GM21576 (cell line): ENCODE measurements at regions not wholly inside any gene's neighbourhood (a gene's known extent, or its start where the extent isn't known, plus 50 kb on each side); places are given as distances from the start of the nearest gene placed in this dataset.

Experiments used
- ATAC-seq: cut with Tn5 transposase; IDR thresholded peaks from one replicate; pipeline ENCODE4 v1.9.1; 2021; ENCODE audit warnings: mild to moderate bottlenecking, moderate library complexity; ENCODE audit not compliant: unreplicated experiment

GRCh38 chr13:80604098-80604497, 263.2 kb upstream of the SPRY2 start:
- no peak for ATAC-seq

GRCh38 chr13:80603351-80603750, 262.4 kb upstream of the SPRY2 start:
- ATAC-seq: no peak

DNA sequence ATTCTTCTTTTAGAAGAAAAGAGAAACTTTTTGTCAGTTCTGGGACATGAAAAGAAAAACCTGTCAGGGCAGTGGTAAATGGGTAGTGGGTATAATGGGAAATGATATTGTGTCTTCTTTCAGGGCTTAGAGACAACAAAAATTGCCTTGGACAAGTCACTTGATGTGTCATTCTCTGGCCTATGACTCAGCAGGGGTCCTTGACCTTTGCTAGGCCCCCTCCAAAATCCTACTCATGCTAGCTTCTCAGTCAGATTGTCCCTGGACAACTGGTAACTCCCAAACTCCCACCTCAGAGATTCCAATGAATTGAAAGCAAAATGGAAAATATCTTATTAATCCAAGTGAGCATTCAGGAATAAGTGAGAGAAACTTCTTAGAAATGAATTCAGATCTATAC, 258.8 kb upstream of the SPRY2 start:
- no peak for ATAC-seq

- no peak for ATAC-seq
Measured at GRCh38 chr13:80598189-80598588, 257.3 kb upstream of the SPRY2 start.

- ATAC-seq: no peak
Measured at GRCh38 chr13:80591976-80592740, 251.2 kb upstream of the SPRY2 start.

- no peak for ATAC-seq
Measured at GRCh38 chr13:80590551-80590950, 249.6 kb upstream of the SPRY2 start.

- no peak for ATAC-seq
Measured at GRCh38 chr13:80586356-80586755, 245.4 kb upstream of the SPRY2 start.

DNA sequence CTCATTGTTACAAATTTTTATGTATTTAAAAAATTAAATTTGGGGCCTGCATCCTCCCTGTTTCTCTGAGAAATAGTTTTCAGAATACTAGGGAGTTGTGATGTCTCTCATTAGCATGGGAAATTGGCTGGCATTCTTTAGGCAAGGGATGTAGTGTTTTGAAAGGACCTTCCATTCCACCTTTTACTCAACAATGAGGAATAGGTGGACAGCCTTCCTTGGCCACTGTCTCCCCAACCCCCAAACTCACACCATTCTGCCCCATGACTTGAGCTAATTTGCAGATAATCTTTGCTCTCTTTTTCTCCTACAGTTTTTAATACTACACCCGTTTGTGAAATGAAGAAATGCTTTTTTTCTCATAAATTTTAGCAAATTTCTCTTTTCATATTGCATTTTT, 244.6 kb upstream of the SPRY2 start:
- ATAC-seq: no peak

GRCh38 chr13:80584785-80585184, 243.9 kb upstream of the SPRY2 start:
- ATAC-seq: no peak

DNA sequence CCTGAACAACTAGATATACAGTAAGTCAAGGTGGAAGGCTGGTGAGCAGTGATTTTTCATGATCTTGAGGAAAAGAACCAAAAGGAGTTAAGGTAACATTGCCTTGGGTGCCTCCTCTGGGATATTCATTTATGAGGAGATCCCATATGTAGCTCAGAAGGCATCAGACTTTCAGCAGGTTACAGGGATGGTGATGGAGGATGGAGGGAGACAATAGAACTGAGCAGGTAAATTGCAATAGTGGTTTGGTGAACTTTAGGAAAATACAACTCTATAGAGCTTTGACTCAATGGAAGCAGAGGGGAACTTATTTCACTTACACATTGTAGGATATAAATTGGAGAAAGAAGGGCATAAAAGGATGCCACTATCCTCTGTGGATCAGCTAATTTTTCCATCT, 243.4 kb upstream of the SPRY2 start:
- no peak for ATAC-seq

- ATAC-seq: no peak
Measured at GRCh38 chr13:80577926-80578670, 237.2 kb upstream of the SPRY2 start.

DNA sequence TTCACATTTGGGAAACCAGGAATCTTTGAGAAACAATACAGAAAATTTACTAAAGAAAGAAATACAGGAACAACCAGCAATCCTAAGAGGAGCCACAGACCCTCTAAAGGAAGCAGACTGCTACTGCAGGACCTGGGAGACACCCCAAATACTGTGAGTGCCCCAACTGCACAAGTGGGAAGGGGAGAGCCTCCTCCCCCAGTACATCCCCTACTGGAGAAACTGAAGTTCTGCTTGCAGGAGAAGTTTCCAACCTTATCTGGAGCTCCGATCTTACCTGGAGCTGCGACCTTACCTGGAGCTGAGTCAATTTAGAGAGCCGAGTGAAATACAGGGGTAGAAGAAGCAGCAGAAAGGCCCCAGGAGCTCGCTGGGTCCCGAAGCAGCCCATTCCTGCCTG, 236.4 kb upstream of the SPRY2 start:
- no peak for ATAC-seq

DNA sequence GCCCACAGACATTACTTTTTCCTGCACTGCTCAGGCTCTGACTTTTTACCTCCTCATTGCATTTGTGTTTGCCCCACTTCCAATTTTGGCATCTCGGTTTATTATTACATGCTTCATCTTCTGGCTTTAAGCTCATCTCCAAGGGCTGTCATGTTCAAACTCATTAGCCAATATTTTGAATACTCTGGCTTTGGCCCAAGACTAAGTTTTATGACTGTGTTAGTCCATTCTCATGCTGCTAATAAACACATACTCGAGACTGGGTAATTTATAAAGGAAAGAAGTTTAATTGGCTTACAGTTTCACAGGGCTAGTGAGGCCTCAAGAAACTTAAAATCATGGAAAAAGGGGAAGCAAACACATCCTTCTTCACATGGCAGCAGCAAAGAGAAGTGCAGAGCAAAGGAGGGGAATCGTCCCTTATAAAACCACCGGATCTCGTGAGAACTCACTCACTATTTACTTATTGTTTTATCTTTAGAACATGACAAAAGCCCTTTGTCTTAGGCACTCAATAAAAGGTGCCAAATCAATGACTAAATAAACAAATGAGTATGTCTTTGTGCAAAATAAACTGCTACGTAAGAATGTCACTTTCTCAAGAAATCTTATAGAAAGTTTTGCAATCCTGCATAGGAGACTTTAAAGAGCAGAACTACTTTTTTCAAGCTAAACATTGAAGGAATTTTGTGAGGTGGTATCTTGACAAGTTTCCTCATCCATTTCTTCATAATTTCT, 233.4 kb upstream of the SPRY2 start:
- ATAC-seq: no peak

DNA sequence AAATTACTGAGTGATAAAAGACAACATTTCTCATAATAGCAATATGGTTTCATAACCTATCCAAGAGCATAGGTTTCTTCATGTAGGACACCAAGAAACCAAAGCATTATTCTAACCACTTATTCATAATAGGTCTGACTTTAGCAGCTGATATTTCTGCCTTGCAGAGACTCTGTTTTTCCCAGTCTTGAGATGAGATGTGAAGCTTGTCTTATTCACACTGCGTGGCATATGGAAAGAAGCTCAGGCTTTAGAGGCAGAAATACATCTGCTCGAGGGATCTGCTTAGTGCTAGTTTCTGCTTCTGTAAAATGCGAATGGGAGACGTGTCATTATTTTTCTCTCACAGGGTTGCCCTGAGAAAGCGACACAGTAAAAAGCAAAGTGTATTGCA, 232.0 kb upstream of the SPRY2 start:
- no peak for ATAC-seq

- no peak for ATAC-seq
Measured at GRCh38 chr13:80572308-80572922, 231.5 kb upstream of the SPRY2 start.

DNA sequence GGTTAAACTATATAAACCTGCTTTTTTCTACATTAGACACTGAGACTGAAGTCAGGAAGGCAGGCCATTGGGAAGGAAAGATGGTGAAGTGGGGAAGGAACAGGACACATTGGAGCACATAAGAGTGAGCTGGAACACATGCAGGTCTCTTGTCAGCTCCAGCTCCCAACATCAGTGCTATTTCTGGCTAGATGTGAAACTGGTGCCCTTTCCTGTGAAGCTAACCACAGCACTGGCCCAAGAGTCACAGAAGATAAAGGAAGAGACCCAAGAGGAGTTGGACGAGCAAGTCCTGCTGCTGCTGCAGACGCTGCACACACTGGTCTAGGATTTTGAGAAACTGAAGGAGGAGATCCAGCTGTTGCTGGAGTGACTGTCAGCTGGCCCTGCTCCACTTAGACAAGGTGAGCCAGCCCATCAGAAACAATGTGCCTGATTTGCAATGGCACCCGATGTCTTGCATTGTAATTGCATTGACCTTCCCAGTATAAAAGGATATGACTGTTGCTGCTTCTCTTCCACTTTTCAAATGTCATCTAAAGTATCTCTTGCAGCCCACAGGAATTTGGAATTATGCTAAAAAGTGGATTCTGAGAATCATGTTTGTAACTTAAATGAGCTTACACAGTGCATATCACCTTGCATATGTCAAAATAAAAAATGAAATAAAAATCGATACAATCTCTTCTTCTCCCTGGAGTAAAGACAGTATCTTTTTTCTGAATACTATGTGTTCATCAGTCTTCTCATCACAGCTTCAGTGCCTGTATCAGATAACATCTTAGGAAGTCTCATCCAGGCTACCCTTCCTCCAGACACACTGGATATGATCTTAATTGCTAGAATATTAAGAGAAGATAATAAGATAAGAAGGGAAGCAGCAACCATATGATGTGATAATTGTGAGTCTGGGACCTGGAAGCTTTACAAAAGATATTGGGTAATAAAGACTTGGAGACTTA, 230.7 kb upstream of the SPRY2 start:
- no peak for ATAC-seq

DNA sequence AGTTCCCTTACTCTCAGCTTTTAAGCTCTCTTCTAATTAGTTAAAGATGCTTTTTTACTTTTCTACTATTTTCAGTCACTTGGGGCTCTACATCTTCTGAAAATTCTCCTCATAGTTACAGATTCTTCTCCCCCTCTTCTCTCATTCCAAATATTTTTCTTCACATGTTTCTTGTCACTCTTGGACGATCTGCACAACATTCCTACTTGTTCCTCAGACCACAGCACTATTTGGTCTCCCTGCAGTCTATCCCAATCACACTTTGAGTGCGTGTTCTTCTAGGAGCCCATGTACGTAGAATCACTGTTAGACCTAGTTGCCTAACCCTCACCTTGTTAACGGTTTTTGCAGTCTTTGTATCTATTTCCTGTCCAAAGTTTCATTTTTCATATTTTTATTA, 222.5 kb upstream of the SPRY2 start:
- no peak for ATAC-seq

GRCh38 chr13:80562433-80563156, 221.7 kb upstream of the SPRY2 start:
- ATAC-seq: no peak

- no peak for ATAC-seq
Measured at GRCh38 chr13:80560609-80561008, 219.7 kb upstream of the SPRY2 start.

- ATAC-seq: no peak
Measured at GRCh38 chr13:80559944-80560343, 219.0 kb upstream of the SPRY2 start.
